K562 (cell line): ENCODE measurements at regions not wholly inside any gene's neighbourhood (a gene's known extent, or its start where the extent isn't known, plus 50 kb on each side); places are given as distances from the start of the nearest gene placed in this dataset.

Source experiments
- ATAC-seq: fragments of 200-7000 bp; cut with Tn5 transposase; 3 replicates; pipeline ENCODE4 v1.9.1; 2020; ENCODE audit warnings: moderate library complexity
- BruUV-seq: library from RNA; stranded (reverse); fragments of 400-500 nt; replicated peaks from 2 replicates; lab custom pipeline; 2021; lab: Mats Ljungman, UMichigan
- CTCF ChIA-PET: fragments of 300-600 bp; formaldehyde crosslinking; extraction: SDS; loops from one replicate; lab custom pipeline; 2021; ENCODE audit warnings: low intra/inter-chr PET ratio; lab: Yijun Ruan, JAX
- POLR2A ChIA-PET: fragments of 300-600, 350-650 bp; sonication (Branson Sonifier 250); formaldehyde crosslinking; extraction: SDS; loops from one replicate; lab custom pipeline; 2021; ENCODE audit warnings: antibody characterized with exemption, inconsistent platforms; lab: Yijun Ruan, JAX
- DNase-seq, 4 experiments: peaks; one replicate each; pipeline versions ENCODE4 v3.0.0 to v3.0.0-alpha.2; 2011 to 2018; ENCODE audit warnings: low spot score in 3 of 4, mixed read lengths in 3 of 4; ENCODE audit errors: extremely low read depth in 1 of 4
- FAIRE-seq: peaks from 2 replicates; lab custom pipeline; 2011; peaks lifted over from hg19 to GRCh38; lab: Jason Lieb, UNC
- H2AFZ ChIP-seq: 2 replicates; pipeline ENCODE4 v1.6.0; 2011; ENCODE audit warnings: low read depth, low read length, control low read depth, inconsistent platforms
- H3K27ac ChIP-seq: fragments of 200-600 bp; 3 replicates; pipeline ENCODE4 v1.8.0; 2011; ENCODE audit warnings: low read depth, mild to moderate bottlenecking, control low read depth, inconsistent platforms, low read length, moderate library complexity, mixed read lengths; ENCODE audit errors: extremely low read depth
- H3K27me3 ChIP-seq, 2 experiments: fragments of 300-600 bp in 1 of 2; 2 replicates in 1 of 2; 3 replicates in 1 of 2; pipeline versions ENCODE4 v1.6.0 to v1.8.0; 2011; ENCODE audit warnings: inconsistent platforms in 2 of 2, low read length in 2 of 2, mild to moderate bottlenecking in 1 of 2, mixed read lengths in 1 of 2, moderate library complexity in 1 of 2; ENCODE audit not compliant: control insufficient read depth in 2 of 2, insufficient read depth in 2 of 2
- H3K36me3 ChIP-seq: fragments of 300-600 bp; 3 replicates; pipeline ENCODE4 v1.8.0; 2011; ENCODE audit warnings: mild to moderate bottlenecking, low read length, inconsistent platforms; ENCODE audit not compliant: control insufficient read depth, insufficient read depth
- H3K4me1 ChIP-seq, 2 experiments: fragments of 200-600 bp in 1 of 2; replicated peaks in 1 of 2; 2 replicates in 1 of 2; 3 replicates in 1 of 2; pipeline versions ENCODE4 v1.5.1 to v1.8.0; 2011; ENCODE audit warnings: inconsistent platforms in 2 of 2, low read length in 2 of 2, mild to moderate bottlenecking in 1 of 2, mixed read lengths in 1 of 2, moderate library complexity in 1 of 2; ENCODE audit not compliant: control insufficient read depth in 2 of 2, insufficient read depth in 2 of 2
- H3K4me2 ChIP-seq: 2 replicates; pipeline ENCODE4 v1.6.1; 2011; ENCODE audit warnings: low read length, control low read depth, inconsistent platforms, mixed read lengths; ENCODE audit not compliant: insufficient read depth
- H3K4me3 ChIP-seq: fragments of 200-600 bp; sonication (generic), shearing (Covaris generic); 2 replicates; pipeline ENCODE4 v1.5.1; 2016; ENCODE audit warnings: control low read depth, inconsistent platforms
- H3K79me2 ChIP-seq: fragments of 200-600 bp; 3 replicates; pipeline ENCODE4 v1.8.0; 2011; ENCODE audit warnings: low read length, inconsistent platforms; ENCODE audit not compliant: control insufficient read depth, insufficient read depth
- H3K9ac ChIP-seq, 2 experiments: 2 replicates each; pipeline versions ENCODE4 v1.6.0 to v1.6.1; 2011; ENCODE audit warnings: low read depth in 2 of 2, low read length in 2 of 2, control low read depth in 1 of 2, inconsistent platforms in 1 of 2, mild to moderate bottlenecking in 1 of 2, mixed read lengths in 1 of 2; ENCODE audit not compliant: insufficient read depth in 1 of 2
- H3K9me1 ChIP-seq: one replicate; pipeline ENCODE4 v1.6.0; 2011; ENCODE audit warnings: inconsistent platforms, mild to moderate bottlenecking, low read length, moderate library complexity; ENCODE audit not compliant: control insufficient read depth, insufficient read depth
- H3K9me3 ChIP-seq: replicated peaks from 2 replicates; pipeline ENCODE4 v1.5.1; 2011; ENCODE audit warnings: low read depth, low read length, inconsistent platforms; ENCODE audit not compliant: control insufficient read depth, insufficient read depth
- H4K20me1 ChIP-seq: replicated peaks from 2 replicates; pipeline ENCODE4 v1.6.1; 2011; ENCODE audit warnings: low read length, inconsistent platforms, mixed read lengths; ENCODE audit not compliant: control insufficient read depth, insufficient read depth
- BCOR ChIP-seq: fragments of 450-650 bp; IDR thresholded peaks from 2 replicates; pipeline ENCODE4 v1.6.1; 2016
- NELFE ChIP-seq: IDR thresholded peaks from 2 replicates; pipeline ENCODE4 v1.6.1; 2011; ENCODE audit warnings: mild to moderate bottlenecking; ENCODE audit not compliant: insufficient read depth, insufficient read length
- POLR3G ChIP-seq: IDR thresholded peaks from 2 replicates; pipeline ENCODE4 v1.6.1; 2011; ENCODE audit not compliant: insufficient read length, insufficient replicate concordance; ENCODE audit errors: extremely low read depth
- SRSF9 ChIP-seq: fragments of 200-400 bp; formaldehyde crosslinking; IDR thresholded peaks from 2 replicates; pipeline ENCODE4 v1.6.1; 2017; ENCODE audit warnings: low read depth, low read length, borderline replicate concordance
- TAF7 ChIP-seq: fragments of 450-650 bp; IDR thresholded peaks from 2 replicates; pipeline ENCODE4 v1.6.1; 2016; ENCODE audit warnings: missing genetic modification characterization, missing compliant biosample characterization
- ZFP1 ChIP-seq: fragments of 450-650 bp; formaldehyde crosslinking; IDR thresholded peaks from 2 replicates; pipeline ENCODE4 v1.4.0; 2020; ENCODE audit warnings: mild to moderate bottlenecking, mixed read lengths
- ZFPM2 ChIP-seq: fragments of 250-450 bp; sonication (Bioruptor Pico); IDR thresholded peaks from 2 replicates; pipeline ENCODE4 v1.5.1; 2022; ENCODE audit warnings: mild to moderate bottlenecking
- ZFX ChIP-seq: sonication (generic); formaldehyde crosslinking; IDR thresholded peaks from 2 replicates; pipeline ENCODE4 v1.8.0; 2022; ENCODE audit warnings: mild to moderate bottlenecking, missing genetic modification reagents, moderate library complexity
- ZNF639 ChIP-seq, 2 experiments: fragments of 200-800 bp in 1 of 2; sonication (Bioruptor generic) in 1 of 2; sonication (generic) in 1 of 2; formaldehyde crosslinking in 1 of 2; IDR thresholded peaks in 1 of 2; conservative IDR thresholded peaks in 1 of 2; 2 replicates each; pipeline versions ENCODE4 v1.5.0 to v1.6.1; 2016 to 2020; ENCODE audit warnings: missing compliant biosample characterization in 1 of 2, missing genetic modification characterization in 1 of 2, missing genetic modification reagents in 1 of 2
- WGBS: fragments of 100-300 bp; shearing (Covaris generic); methylation state at CpG from one replicate; pipeline ENCODE4 v1.1.6; 2016; ENCODE audit warnings: low coverage, mixed read lengths; ENCODE audit not compliant: insufficient coverage; ENCODE audit errors: missing lambda C conversion rate; 5-methylcytosine and 5-hydroxymethylcytosine counted together
- in situ Hi-C: fragments of 300-500 bp; cut with MboI; formaldehyde crosslinking; loops from 4 replicates; pipeline ENCODE4 v1.15.0; 2018; ENCODE audit warnings: inconsistent platforms, mixed read lengths
- intact Hi-C: fragments of 100-400 bp; cut with micrococcal nuclease; formaldehyde crosslinking; loops from 2 replicates; pipeline ENCODE4 v1.14.2; 2022

DNA sequence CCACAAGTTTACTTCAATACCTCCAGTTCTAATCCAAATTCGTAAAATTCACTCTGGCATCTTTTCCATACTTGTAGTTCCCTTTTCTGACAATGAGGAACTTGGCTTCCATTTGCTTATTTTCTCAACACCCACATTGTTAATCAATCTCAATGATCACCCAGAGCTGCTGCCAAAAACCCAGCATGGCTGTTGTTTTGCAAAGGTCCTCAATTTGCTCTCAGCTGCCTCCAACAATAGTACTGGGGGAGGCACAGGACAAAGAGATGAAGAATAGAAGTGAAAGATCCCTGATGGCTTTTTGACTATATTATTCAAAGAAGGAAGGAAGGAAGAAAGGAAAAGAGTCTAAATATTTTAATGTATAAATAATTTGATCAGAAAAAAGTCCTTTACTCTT lies 847.8 kb downstream of the RAPGEF2 start:
- Histone ChIP-seq H3K9me3 (no peaks in the 10 kb centered on the region), H3K9me1 (no peaks in the 10 kb centered on the region), H3K27me3 (no peaks in the 10 kb centered on the region), H3K9ac (no peak overlapping the region), H3K4me3 (no peak overlapping the region), H2AFZ (no peak overlapping the region)
- ATAC-seq (no peak), DNase-seq (no peak)
- no CpG with 5 or more reads among the region's 1 CpG for WGBS
- intact Hi-C loops, result no loop called here
- in situ Hi-C loops, result no loop called here
- TF ChIP-seq ZFPM2 (CRISPR knock-in tag), result no peak
- TF ChIP-seq BCOR, result no peak
- TF ChIP-seq TAF7 (tag), result no peak
- TF ChIP-seq SRSF9, result no peak
- no peak for TF ChIP-seq ZFP1
- TF ChIP-seq POLR3G, result no peak
- no peak for TF ChIP-seq ZFX (CRISPR knock-in tag)
- TF ChIP-seq NELFE, result no peak
- no peak for TF ChIP-seq ZNF639 (CRISPR knock-in tag; conservative IDR thresholded peaks at IDR 0.05 in 1 of 2, IDR thresholded peaks at IDR 0.05 in 1 of 2)
- TF ChIP-seq, all 486 proteins: peak for 0
- Histone ChIP-seq H3K79me2 (no peaks in the 10 kb centered on the region), H3K36me3 (no peaks in the 10 kb centered on the region), H3K4me1 (no peaks in the 10 kb centered on the region), H3K4me2 (no peak overlapping the region), H4K20me1 (no peaks in the 10 kb centered on the region), H3K27ac (no peak overlapping the region)
- CTCF ChIA-PET, result no interaction called here
- no TSS peak for BruUV-seq
- FAIRE-seq, result no peak
- POLR2A ChIA-PET, result no interaction called here
